ENCODE measurements at regions not wholly inside any gene's neighbourhood (a gene's known extent, or its start where the extent isn't known, plus 50 kb on each side); places are given as distances from the start of the nearest gene placed in this dataset.

- TF ChIP-seq CTCF (IDR thresholded peaks at IDR 0.05; ENCODE audit: unreplicated experiment), result no peak
- Mint-ChIP-seq H3K4me1 (ENCODE audit: low read depth) (no peaks in the 10 kb centered on the region), H3K27me3 (peaks cover 20% of the 10 kb centered on the region), H3K4me3 (ENCODE audit: low read depth) (no peak overlapping the region), H3K9me3 (ENCODE audit: low read depth) (peaks cover 5% of the 10 kb centered on the region), H3K27ac (no peak overlapping the region), H3K36me3 (ENCODE audit: insufficient read depth) (no peaks in the 10 kb centered on the region)
- DNase-seq (ENCODE audit: low spot score, unreplicated experiment), result no peak
Observed at GRCh38 chr22:26937213-26937612, 279.8 kb downstream of the MIAT start.

GRCh38 chr22:26939466-26939865 lies 282.1 kb downstream of the MIAT start:
- Mint-ChIP-seq H3K27me3 (peaks cover 14% of the 10 kb centered on the region), H3K4me3 (ENCODE audit: low read depth) (no peak overlapping the region), H3K27ac (no peak overlapping the region), H3K36me3 (ENCODE audit: insufficient read depth) (no peaks in the 10 kb centered on the region), H3K9me3 (ENCODE audit: low read depth) (peaks cover 5% of the 10 kb centered on the region), H3K4me1 (ENCODE audit: low read depth) (no peaks in the 10 kb centered on the region)
- no peak for TF ChIP-seq CTCF (IDR thresholded peaks at IDR 0.05; ENCODE audit: unreplicated experiment)
- DNase-seq (ENCODE audit: low spot score, unreplicated experiment), result no peak

- Mint-ChIP-seq H3K4me3 (ENCODE audit: low read depth) (no peak overlapping the region), H3K4me1 (ENCODE audit: low read depth) (no peaks in the 10 kb centered on the region), H3K9me3 (ENCODE audit: low read depth) (peaks cover 5% of the 10 kb centered on the region), H3K36me3 (ENCODE audit: insufficient read depth) (no peaks in the 10 kb centered on the region), H3K27ac (no peak overlapping the region), H3K27me3 (peaks cover 13% of the 10 kb centered on the region)
- no peak for TF ChIP-seq CTCF (IDR thresholded peaks at IDR 0.05; ENCODE audit: unreplicated experiment)
- DNase-seq (ENCODE audit: low spot score, unreplicated experiment), result no peak
Observed at GRCh38 chr22:26941896-26942636, 284.7 kb downstream of the MIAT start.

GRCh38 chr22:26942637-26942957 lies 285.2 kb downstream of the MIAT start:
- no peak for TF ChIP-seq CTCF (IDR thresholded peaks at IDR 0.05; ENCODE audit: unreplicated experiment)
- no peaks in the 10 kb centered on the region for H3K36me3 Mint-ChIP-seq (ENCODE audit: insufficient read depth)
- H3K4me1 Mint-ChIP-seq (ENCODE audit: low read depth), result no peaks in the 10 kb centered on the region
- H3K4me3 Mint-ChIP-seq (ENCODE audit: low read depth), result no peak overlapping the region
- peaks cover 13% of the 10 kb centered on the region for H3K27me3 Mint-ChIP-seq
- DNase-seq (ENCODE audit: low spot score, unreplicated experiment), result no peak
- peaks cover 3% of the 10 kb centered on the region for H3K9me3 Mint-ChIP-seq (ENCODE audit: low read depth)
- no peak overlapping the region for H3K27ac Mint-ChIP-seq

- no peak for TF ChIP-seq CTCF (IDR thresholded peaks at IDR 0.05; ENCODE audit: unreplicated experiment)
- Mint-ChIP-seq H3K36me3 (ENCODE audit: insufficient read depth) (no peaks in the 10 kb centered on the region), H3K4me1 (ENCODE audit: low read depth) (no peaks in the 10 kb centered on the region), H3K27me3 (peaks cover 12% of the 10 kb centered on the region), H3K4me3 (ENCODE audit: low read depth) (no peak overlapping the region), H3K27ac (no peak overlapping the region), H3K9me3 (ENCODE audit: low read depth) (no peaks in the 10 kb centered on the region)
- DNase-seq (ENCODE audit: low spot score, unreplicated experiment), result no peak
Observed at GRCh38 chr22:26945565-26945964, 288.2 kb downstream of the MIAT start.

Data from progenitor cell of endocrine pancreas (in vitro differentiated cells).